Endodermal cell (in vitro differentiated cells): ENCODE measurements at regions not wholly inside any gene's neighbourhood (a gene's known extent, or its start where the extent isn't known, plus 50 kb on each side); places are given as distances from the start of the nearest gene placed in this dataset.
"Not testable (repeated sequence)": the region's sequence is repeated elsewhere in the genome, so short reads cannot be mapped to it uniquely, and the experiment has no call there.

Experiments
- DNase-seq: peaks from one replicate; pipeline ENCODE4 v3.0.0-alpha.2; 2017
- H3K27ac ChIP-seq: 2 replicates; pipeline ENCODE4 v1.5.1; 2013; ENCODE audit warnings: mild to moderate bottlenecking, low read depth, low read length, moderate library complexity
- H3K27me3 ChIP-seq: 2 replicates; pipeline ENCODE4 v1.6.1; 2013; ENCODE audit warnings: mild to moderate bottlenecking, low read length, moderate library complexity; ENCODE audit not compliant: insufficient read depth, control insufficient read depth, poor library complexity, severe bottlenecking
- H3K36me3 ChIP-seq: 2 replicates; pipeline ENCODE4 v1.7.0; 2013; ENCODE audit warnings: mild to moderate bottlenecking, low read length, moderate library complexity; ENCODE audit not compliant: control insufficient read depth, insufficient read depth
- H3K4me1 ChIP-seq: one replicate; pipeline ENCODE4 v1.7.0; 2013; ENCODE audit warnings: low read length; ENCODE audit not compliant: control insufficient read depth, insufficient read depth
- H3K4me3 ChIP-seq: 2 replicates; pipeline ENCODE4 v1.5.1; 2013; ENCODE audit warnings: mild to moderate bottlenecking, low read length, moderate library complexity
- H3K9ac ChIP-seq: 2 replicates; pipeline ENCODE4 v1.6.1; 2013; ENCODE audit warnings: mild to moderate bottlenecking, low read length, moderate library complexity; ENCODE audit not compliant: poor library complexity, severe bottlenecking; ENCODE audit errors: extremely low read depth
- H3K9me3 ChIP-seq: 2 replicates; pipeline ENCODE4 v1.6.1; 2013; ENCODE audit warnings: mild to moderate bottlenecking, low read length, moderate library complexity; ENCODE audit not compliant: control insufficient read depth
- H3K27ac Mint-ChIP-seq: 2 replicates; pipeline ENCODE4 v1.8.0; 2020; ENCODE audit warnings: mixed read lengths
- H3K27me3 Mint-ChIP-seq: 2 replicates; pipeline ENCODE4 v1.8.0; 2021; ENCODE audit warnings: mild to moderate bottlenecking, mixed read lengths; ENCODE audit not compliant: insufficient read depth
- H3K36me3 Mint-ChIP-seq: 2 replicates; pipeline ENCODE4 v1.8.0; 2020; ENCODE audit warnings: low read depth, mixed read lengths
- H3K4me1 Mint-ChIP-seq: 2 replicates; pipeline ENCODE4 v1.8.0; 2020; ENCODE audit warnings: mixed read lengths
- H3K4me3 Mint-ChIP-seq: 2 replicates; pipeline ENCODE4 v1.8.0; 2020; ENCODE audit warnings: mild to moderate bottlenecking, moderate library complexity, mixed read lengths
- H3K9me3 Mint-ChIP-seq: 2 replicates; pipeline ENCODE4 v1.8.0; 2020; ENCODE audit warnings: mild to moderate bottlenecking, mixed read lengths
- WGBS, 2 experiments: methylation state at CpG; one replicate each; pipeline versions ENCODE4 v1.1.5 to v1.1.7; 2013; ENCODE audit warnings: missing lambda C conversion rate in 2 of 2, mixed read lengths in 1 of 2; ENCODE audit not compliant: insufficient coverage in 1 of 2, insufficient read length in 1 of 2; 5-methylcytosine and 5-hydroxymethylcytosine counted together
- TF ChIP-seq, protein P1 (sequence below): fragments of 200-600 bp; sonication (generic); conservative IDR thresholded peaks from 2 replicates; pipeline ENCODE4 v1.5.0; 2021; ENCODE audit warnings: antibody characterized with exemption, mild to moderate bottlenecking

- no peak overlapping the region for H3K4me3 Mint-ChIP-seq
- no peaks in the 10 kb centered on the region for H3K4me1 ChIP-seq
- H3K27me3 Mint-ChIP-seq = no peaks in the 10 kb centered on the region
- H3K27ac ChIP-seq = no peak overlapping the region
- H3K9me3 ChIP-seq = no peaks in the 10 kb centered on the region
- no peak overlapping the region for H3K9ac ChIP-seq
- no peaks in the 10 kb centered on the region for H3K36me3 Mint-ChIP-seq
- whole genome bisulfite sequencing, 2 experiments = 67 to 97% methylated on average over 1 of the region's 1 CpG
- TF ChIP-seq, protein P1, sequence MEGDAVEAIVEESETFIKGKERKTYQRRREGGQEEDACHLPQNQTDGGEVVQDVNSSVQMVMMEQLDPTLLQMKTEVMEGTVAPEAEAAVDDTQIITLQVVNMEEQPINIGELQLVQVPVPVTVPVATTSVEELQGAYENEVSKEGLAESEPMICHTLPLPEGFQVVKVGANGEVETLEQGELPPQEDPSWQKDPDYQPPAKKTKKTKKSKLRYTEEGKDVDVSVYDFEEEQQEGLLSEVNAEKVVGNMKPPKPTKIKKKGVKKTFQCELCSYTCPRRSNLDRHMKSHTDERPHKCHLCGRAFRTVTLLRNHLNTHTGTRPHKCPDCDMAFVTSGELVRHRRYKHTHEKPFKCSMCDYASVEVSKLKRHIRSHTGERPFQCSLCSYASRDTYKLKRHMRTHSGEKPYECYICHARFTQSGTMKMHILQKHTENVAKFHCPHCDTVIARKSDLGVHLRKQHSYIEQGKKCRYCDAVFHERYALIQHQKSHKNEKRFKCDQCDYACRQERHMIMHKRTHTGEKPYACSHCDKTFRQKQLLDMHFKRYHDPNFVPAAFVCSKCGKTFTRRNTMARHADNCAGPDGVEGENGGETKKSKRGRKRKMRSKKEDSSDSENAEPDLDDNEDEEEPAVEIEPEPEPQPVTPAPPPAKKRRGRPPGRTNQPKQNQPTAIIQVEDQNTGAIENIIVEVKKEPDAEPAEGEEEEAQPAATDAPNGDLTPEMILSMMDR = no peak
- H3K36me3 ChIP-seq = no peaks in the 10 kb centered on the region
- H3K27ac Mint-ChIP-seq = no peak overlapping the region
- no peak overlapping the region for H3K4me3 ChIP-seq
- H3K9me3 Mint-ChIP-seq = peaks cover 4% of the 10 kb centered on the region
- no peak for DNase-seq
- peaks cover 4% of the 10 kb centered on the region for H3K4me1 Mint-ChIP-seq
- no peaks in the 10 kb centered on the region for H3K27me3 ChIP-seq
Observed at GRCh38 chr5:91449083-91449482, 66.0 kb upstream of the ARRDC3 start.

- not testable (repeated sequence) for H3K9me3 Mint-ChIP-seq, H3K4me3 ChIP-seq, H3K36me3 Mint-ChIP-seq, DNase-seq, H3K9ac ChIP-seq, H3K27me3 Mint-ChIP-seq, H3K4me1 Mint-ChIP-seq, H3K4me1 ChIP-seq, H3K4me3 Mint-ChIP-seq, H3K27ac Mint-ChIP-seq, H3K27me3 ChIP-seq, H3K27ac ChIP-seq, H3K9me3 ChIP-seq, H3K36me3 ChIP-seq
- 100% methylated on average over 1 to 2 of the region's 2 CpGs for WGBS, 2 experiments
Observed at GRCh38 chr5:91448079-91448478, 65.0 kb upstream of the ARRDC3 start.

DNA sequence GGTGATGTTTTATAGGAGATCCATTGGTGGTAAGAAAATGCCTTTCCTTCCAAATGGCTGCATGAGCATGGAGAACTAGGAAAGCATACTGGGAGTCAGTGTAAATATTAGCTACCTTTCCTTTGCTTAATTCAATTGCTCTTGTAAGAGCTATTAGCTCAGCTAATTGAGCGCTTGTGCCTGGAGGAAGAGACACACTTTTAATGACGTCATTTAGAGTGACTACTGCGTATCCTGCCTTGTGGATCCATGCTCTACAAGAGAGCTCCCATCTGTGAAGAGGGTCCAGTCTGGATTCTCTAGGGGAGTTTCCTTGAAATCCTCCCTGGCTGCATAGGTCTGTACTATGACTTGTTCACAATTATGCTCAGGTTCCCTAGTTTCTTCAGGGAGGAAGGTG, 63.8 kb upstream of the ARRDC3 start:
- H3K4me3 Mint-ChIP-seq, H3K36me3 Mint-ChIP-seq, H3K27me3 Mint-ChIP-seq, H3K4me1 ChIP-seq, H3K4me1 Mint-ChIP-seq, H3K36me3 ChIP-seq, H3K9me3 ChIP-seq, H3K27ac Mint-ChIP-seq, H3K27ac ChIP-seq, H3K27me3 ChIP-seq, DNase-seq, H3K9ac ChIP-seq, H3K4me3 ChIP-seq, H3K9me3 Mint-ChIP-seq: not testable (repeated sequence)
- 94 to 100% methylated on average over 3 of the region's 3 CpGs for WGBS, 2 experiments

GRCh38 chr5:91443761-91444467, 60.8 kb upstream of the ARRDC3 start:
- Histone ChIP-seq H3K27ac (no peak overlapping the region), H3K27me3 (no peaks in the 10 kb centered on the region), H3K4me1 (peaks cover 10% of the 10 kb centered on the region), H3K9me3 (no peaks in the 10 kb centered on the region), H3K9ac (no peak overlapping the region), H3K36me3 (no peaks in the 10 kb centered on the region), H3K4me3 (no peak overlapping the region)
- H3K4me3 Mint-ChIP-seq = no peak overlapping the region
- H3K36me3 Mint-ChIP-seq = no peaks in the 10 kb centered on the region
- H3K4me1 Mint-ChIP-seq = peaks cover 13% of the 10 kb centered on the region
- TF ChIP-seq, protein P1 = no peak
- H3K27me3 Mint-ChIP-seq = no peaks in the 10 kb centered on the region
- 86 to 96% methylated on average over 1 of the region's 1 CpG for WGBS, 2 experiments
- H3K27ac Mint-ChIP-seq = no peak overlapping the region
- DNase-seq = no peak
- H3K9me3 Mint-ChIP-seq = peaks cover 4% of the 10 kb centered on the region
